GM23338 (cell line): ENCODE measurements at regions not wholly inside any gene's neighbourhood (a gene's known extent, or its start where the extent isn't known, plus 50 kb on each side); places are given as distances from the start of the nearest gene placed in this dataset.

Source experiments
- ATAC-seq: fragments of 200-7000 bp; cut with Tn5 transposase; 3 replicates; pipeline ENCODE4 v1.9.1; 2020
- DNase-seq: peaks from one replicate; pipeline ENCODE4 v3.0.0-alpha.2; 2015; ENCODE audit warnings: low spot score
- H2AFZ ChIP-seq: fragments of 200-600 bp; sonication (generic); 2 replicates; pipeline ENCODE4 v1.8.0; 2016; ENCODE audit warnings: antibody characterized with exemption, mild to moderate bottlenecking, moderate library complexity
- H3F3A ChIP-seq: fragments of 200-600 bp; sonication (generic); replicated peaks from 2 replicates; pipeline ENCODE4 v1.8.0; 2017; ENCODE audit warnings: antibody characterized with exemption, mixed run types, low read depth
- H3K27ac ChIP-seq: fragments of 200-600 bp; sonication (generic); 2 replicates; pipeline ENCODE4 v1.6.1; 2016; ENCODE audit warnings: low read depth
- H3K27me3 ChIP-seq: fragments of 200-600 bp; sonication (generic); 2 replicates; pipeline ENCODE4 v1.8.0; 2016; ENCODE audit warnings: mild to moderate bottlenecking, mixed run types, moderate library complexity; ENCODE audit not compliant: insufficient read depth
- H3K36me3 ChIP-seq: fragments of 200-600 bp; sonication (generic); 2 replicates; pipeline ENCODE4 v1.8.0; 2016; ENCODE audit warnings: mild to moderate bottlenecking; ENCODE audit not compliant: insufficient read depth
- H3K4me1 ChIP-seq: fragments of 200-600 bp; sonication (generic); 2 replicates; pipeline ENCODE4 v1.8.0; 2016; ENCODE audit warnings: mild to moderate bottlenecking, moderate library complexity; ENCODE audit not compliant: insufficient read depth
- H3K4me2 ChIP-seq: fragments of 200-600 bp; sonication (generic); 2 replicates; pipeline ENCODE4 v1.7.1; 2017; ENCODE audit warnings: mixed run types
- H3K4me3 ChIP-seq: fragments of 200-600 bp; sonication (generic); 2 replicates; pipeline ENCODE4 v1.6.1; 2016; ENCODE audit warnings: mixed run types
- H3K79me2 ChIP-seq: fragments of 200-600 bp; sonication (generic); replicated peaks from 2 replicates; pipeline ENCODE4 v1.8.0; 2017; ENCODE audit warnings: mild to moderate bottlenecking; ENCODE audit not compliant: insufficient read depth
- H3K9me2 ChIP-seq: fragments of 200-600 bp; sonication (generic); 2 replicates; pipeline ENCODE4 v1.8.0; 2017; ENCODE audit not compliant: insufficient read depth
- H4K20me1 ChIP-seq: fragments of 200-600 bp; sonication (generic); replicated peaks from 2 replicates; pipeline ENCODE4 v1.8.0; 2017; ENCODE audit warnings: mild to moderate bottlenecking; ENCODE audit not compliant: insufficient read depth
- H3K27ac Mint-ChIP-seq: 2 replicates; pipeline ENCODE4 v1.8.0; 2020; ENCODE audit warnings: inconsistent platforms, mild to moderate bottlenecking, moderate library complexity, mixed read lengths
- H3K27me3 Mint-ChIP-seq: 3 replicates; pipeline ENCODE4 v1.8.0; 2022; ENCODE audit warnings: low read depth, mild to moderate bottlenecking, moderate library complexity, mixed read lengths, inconsistent platforms; ENCODE audit not compliant: insufficient read depth, poor library complexity
- H3K36me3 Mint-ChIP-seq: 3 replicates; pipeline ENCODE4 v1.8.0; 2021; ENCODE audit warnings: low read depth, mild to moderate bottlenecking, inconsistent platforms, moderate library complexity, mixed read lengths
- H3K4me1 Mint-ChIP-seq: 3 replicates; pipeline ENCODE4 v1.8.0; 2020; ENCODE audit warnings: mild to moderate bottlenecking, inconsistent platforms, mixed read lengths
- H3K4me3 Mint-ChIP-seq: 3 replicates; pipeline ENCODE4 v1.8.0; 2021; ENCODE audit warnings: moderate library complexity, mild to moderate bottlenecking, inconsistent platforms, mixed read lengths
- H3K9me3 Mint-ChIP-seq: 3 replicates; pipeline ENCODE4 v1.8.0; 2020; ENCODE audit warnings: moderate library complexity, mild to moderate bottlenecking, inconsistent platforms, mixed read lengths
- CREB1 ChIP-seq: fragments of 250-450 bp; sonication (Bioruptor Pico); IDR thresholded peaks from 2 replicates; pipeline ENCODE4 v1.5.0; 2020; ENCODE audit warnings: low read depth, mild to moderate bottlenecking, moderate library complexity
- CTCF ChIP-seq, 2 experiments: fragments of 200-600 bp in 1 of 2; sonication (generic) in 1 of 2; conservative IDR thresholded peaks; 2 replicates each; pipeline versions ENCODE4 v1.5.1 to v1.6.1; 2016 to 2017; ENCODE audit warnings: antibody characterized with exemption in 2 of 2, low read depth in 2 of 2, mild to moderate bottlenecking in 2 of 2, moderate library complexity in 1 of 2
- EZH2 ChIP-seq: fragments of 200-600 bp; sonication (generic); IDR thresholded peaks from one replicate; pipeline ENCODE4 v1.8.0; 2017; ENCODE audit warnings: antibody characterized with exemption, mild to moderate bottlenecking, low read depth; ENCODE audit not compliant: unreplicated experiment
- JUNB ChIP-seq: IDR thresholded peaks from one replicate; pipeline ENCODE4 v1.6.1; 2016; ENCODE audit warnings: antibody characterized with exemption; ENCODE audit not compliant: unreplicated experiment
- NANOG ChIP-seq: IDR thresholded peaks from 2 replicates; pipeline ENCODE4 v1.6.1; 2016; ENCODE audit warnings: antibody characterized with exemption, borderline replicate concordance
- POLR2AphosphoS5 ChIP-seq: IDR thresholded peaks from 2 replicates; pipeline ENCODE4 v1.6.1; 2016; ENCODE audit warnings: antibody characterized with exemption, low read depth
- REST ChIP-seq: IDR thresholded peaks from one replicate; pipeline ENCODE4 v1.6.1; 2018; ENCODE audit warnings: antibody characterized with exemption; ENCODE audit not compliant: unreplicated experiment
- STAT1 ChIP-seq: IDR thresholded peaks from one replicate; pipeline ENCODE4 v1.6.1; 2016; ENCODE audit warnings: antibody characterized with exemption; ENCODE audit not compliant: unreplicated experiment
- ZNF114 ChIP-seq: fragments of 250-450 bp; sonication (Bioruptor Pico); IDR thresholded peaks from 2 replicates; pipeline ENCODE4 v1.5.0; 2020; ENCODE audit warnings: mild to moderate bottlenecking, moderate library complexity
- ZNF331 ChIP-seq: fragments of 250-450 bp; sonication (Bioruptor Pico); IDR thresholded peaks from 2 replicates; pipeline ENCODE4 v1.5.0; 2020; ENCODE audit warnings: low read depth, mild to moderate bottlenecking, moderate library complexity
- ZNF462 ChIP-seq: fragments of 250-450 bp; sonication (Bioruptor Pico); IDR thresholded peaks from 2 replicates; pipeline ENCODE4 v1.5.0; 2020; ENCODE audit warnings: mild to moderate bottlenecking, moderate library complexity

DNA sequence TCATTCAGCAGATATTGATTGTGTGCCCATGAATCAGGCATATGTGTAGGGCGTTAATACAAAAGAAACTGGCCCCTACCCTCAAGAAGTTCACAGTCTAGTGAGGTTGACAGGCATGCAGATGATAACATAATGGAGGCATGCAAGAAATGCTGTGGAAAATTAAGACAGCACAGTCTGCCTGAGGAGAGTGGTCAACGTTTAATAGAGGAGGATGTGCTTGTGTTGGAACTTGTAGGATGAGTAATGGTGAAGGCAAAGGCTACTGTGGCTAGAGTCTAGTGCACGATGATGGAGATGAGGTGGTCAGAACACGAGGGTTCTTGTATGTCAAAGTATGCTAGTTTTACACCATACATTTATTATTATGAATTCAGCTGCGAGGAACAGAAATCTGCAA lies 295.7 kb downstream of the SOX2 start:
- H3K36me3 Mint-ChIP-seq: no peaks in the 10 kb centered on the region
- no peak overlapping the region for H3K27ac Mint-ChIP-seq
- no peaks in the 10 kb centered on the region for H3K79me2 ChIP-seq
- H2AFZ ChIP-seq: no peak overlapping the region
- H3K36me3 ChIP-seq: no peaks in the 10 kb centered on the region
- H4K20me1 ChIP-seq: no peaks in the 10 kb centered on the region
- H3K27me3 ChIP-seq: no peaks in the 10 kb centered on the region
- DNase-seq: no peak
- ATAC-seq: no peak
- H3K4me3 Mint-ChIP-seq: no peak overlapping the region
- peaks cover 16% of the 10 kb centered on the region; the same call in 1 of the 2 replicates for H3K4me1 ChIP-seq
- H3K4me1 Mint-ChIP-seq: peaks cover 25% of the 10 kb centered on the region
- no peaks in the 10 kb centered on the region for H3F3A ChIP-seq
- no peaks in the 10 kb centered on the region for H3K9me3 Mint-ChIP-seq
- no peaks in the 10 kb centered on the region for H3K27me3 Mint-ChIP-seq
- no peak overlapping the region for H3K4me3 ChIP-seq
- H3K4me2 ChIP-seq: no peak overlapping the region
- H3K27ac ChIP-seq: no peak overlapping the region
- TF ChIP-seq EZH2 (no peak), REST (no peak), CREB1 (no peak), NANOG (no peak), STAT1 (no peak), CTCF (conservative IDR thresholded peaks at IDR 0.05; ENCODE audit: low read depth in 2 of 2) (no peak), JUNB (no peak), POLR2AphosphoS5 (no peak), ZNF462 (CRISPR knock-in tag) (no peak), ZNF331 (CRISPR knock-in tag) (no peak), ZNF114 (CRISPR knock-in tag) (no peak)
- H3K9me2 ChIP-seq: peaks cover 15% of the 10 kb centered on the region
